Omental fat pad (tissue), 3 donors: ENCODE measurements at regions not wholly inside any gene's neighbourhood (a gene's known extent, or its start where the extent isn't known, plus 50 kb on each side); places are given as distances from the start of the nearest gene placed in this dataset.

ENCODE experiments used
- ATAC-seq: fragments of 150-250 bp; one replicate; pipeline ENCODE4 v1.9.1; 2016; ENCODE audit warnings: mild to moderate bottlenecking, moderate library complexity; ENCODE audit not compliant: low FRiP score
- DNase-seq: peaks from one replicate; pipeline ENCODE4 v3.0.0-alpha.2; 2019; ENCODE audit warnings: low spot score
- TF ChIP-seq, protein P1 (sequence below), 3 donors: fragments of 450-650 bp; IDR thresholded peaks; one replicate each; pipeline ENCODE4 v1.5.1; 2016 to 2017; ENCODE audit warnings: antibody characterized with exemption in 3 of 3, mild to moderate bottlenecking in 3 of 3, moderate library complexity in 2 of 3

DNA sequence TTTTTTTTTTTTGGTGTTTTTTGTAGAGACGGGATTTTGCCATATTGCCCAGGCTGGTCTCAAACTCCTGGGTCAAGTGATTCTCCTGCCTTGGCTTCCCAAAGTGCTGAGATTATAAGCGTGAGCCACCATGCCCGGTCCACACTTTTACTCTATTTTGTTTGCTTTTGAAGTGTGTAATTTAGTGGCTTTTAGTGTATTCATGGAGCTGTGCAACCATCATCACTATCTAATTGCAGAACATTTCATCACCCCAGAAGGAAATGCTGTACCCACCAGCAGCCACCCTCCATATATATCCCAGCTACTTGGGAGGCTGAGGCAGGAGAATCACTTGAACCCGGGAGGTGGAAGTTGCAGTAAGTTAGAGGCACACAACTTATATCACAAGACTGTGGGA is 136.9 kb upstream of the ERRFI1 start:
- no peak for ATAC-seq
- no peak for DNase-seq
- TF ChIP-seq, protein P1, sequence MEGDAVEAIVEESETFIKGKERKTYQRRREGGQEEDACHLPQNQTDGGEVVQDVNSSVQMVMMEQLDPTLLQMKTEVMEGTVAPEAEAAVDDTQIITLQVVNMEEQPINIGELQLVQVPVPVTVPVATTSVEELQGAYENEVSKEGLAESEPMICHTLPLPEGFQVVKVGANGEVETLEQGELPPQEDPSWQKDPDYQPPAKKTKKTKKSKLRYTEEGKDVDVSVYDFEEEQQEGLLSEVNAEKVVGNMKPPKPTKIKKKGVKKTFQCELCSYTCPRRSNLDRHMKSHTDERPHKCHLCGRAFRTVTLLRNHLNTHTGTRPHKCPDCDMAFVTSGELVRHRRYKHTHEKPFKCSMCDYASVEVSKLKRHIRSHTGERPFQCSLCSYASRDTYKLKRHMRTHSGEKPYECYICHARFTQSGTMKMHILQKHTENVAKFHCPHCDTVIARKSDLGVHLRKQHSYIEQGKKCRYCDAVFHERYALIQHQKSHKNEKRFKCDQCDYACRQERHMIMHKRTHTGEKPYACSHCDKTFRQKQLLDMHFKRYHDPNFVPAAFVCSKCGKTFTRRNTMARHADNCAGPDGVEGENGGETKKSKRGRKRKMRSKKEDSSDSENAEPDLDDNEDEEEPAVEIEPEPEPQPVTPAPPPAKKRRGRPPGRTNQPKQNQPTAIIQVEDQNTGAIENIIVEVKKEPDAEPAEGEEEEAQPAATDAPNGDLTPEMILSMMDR (IDR thresholded peaks at IDR 0.05): no peak

DNA sequence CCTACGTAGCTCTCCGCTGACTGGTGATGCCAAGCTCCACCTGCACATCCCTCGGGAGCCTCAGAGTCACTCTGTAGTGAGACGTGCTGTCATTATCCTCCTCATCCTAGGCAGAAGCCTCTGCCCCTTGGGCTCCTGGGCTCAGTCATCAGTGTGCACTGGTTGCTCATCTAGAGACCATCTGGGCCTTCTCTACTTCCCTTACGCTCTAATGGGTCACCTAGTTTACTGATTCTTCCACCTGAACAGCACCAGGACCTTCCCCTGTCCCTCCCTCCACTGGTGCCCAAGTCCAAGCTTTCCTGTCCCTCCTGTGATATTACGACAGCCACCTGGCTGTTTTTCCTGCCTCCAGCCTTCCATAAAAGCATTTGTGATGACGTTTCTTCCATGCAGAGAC is 136.1 kb upstream of the ERRFI1 start:
- DNase-seq (no peak), ATAC-seq (no peak)
- TF ChIP-seq, protein P1 (IDR thresholded peaks at IDR 0.05): no peak

DNA sequence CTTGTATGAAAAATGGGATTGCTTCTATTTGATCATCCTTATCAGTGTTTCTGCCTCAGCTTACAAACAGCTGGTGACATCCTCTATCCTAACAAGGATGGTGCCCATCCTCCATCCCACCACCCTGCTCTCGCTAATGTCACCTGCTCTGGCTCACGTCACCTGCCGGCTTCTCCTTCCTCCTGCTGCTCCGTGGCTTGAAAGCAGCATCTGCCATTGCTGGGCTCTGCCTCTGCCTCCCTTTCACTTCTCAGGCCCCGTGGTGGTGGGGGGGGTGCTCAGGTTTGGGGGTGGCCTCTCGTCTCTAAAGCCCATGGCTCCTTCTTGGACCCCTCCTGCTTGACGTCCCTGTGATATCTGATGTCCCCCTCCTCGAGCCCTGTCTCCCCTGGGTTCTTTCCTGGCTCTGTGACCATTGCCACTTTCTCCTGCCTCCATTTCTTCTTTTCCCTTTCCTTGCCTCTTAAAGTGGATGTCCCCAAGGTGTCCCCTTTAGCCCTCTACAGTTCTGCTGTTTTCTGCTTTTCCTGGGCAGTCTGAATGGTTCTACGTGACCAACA is 135.5 kb upstream of the ERRFI1 start:
- TF ChIP-seq, protein P1 (IDR thresholded peaks at IDR 0.05): no peak
- ATAC-seq: no peak
- DNase-seq: no peak

DNA sequence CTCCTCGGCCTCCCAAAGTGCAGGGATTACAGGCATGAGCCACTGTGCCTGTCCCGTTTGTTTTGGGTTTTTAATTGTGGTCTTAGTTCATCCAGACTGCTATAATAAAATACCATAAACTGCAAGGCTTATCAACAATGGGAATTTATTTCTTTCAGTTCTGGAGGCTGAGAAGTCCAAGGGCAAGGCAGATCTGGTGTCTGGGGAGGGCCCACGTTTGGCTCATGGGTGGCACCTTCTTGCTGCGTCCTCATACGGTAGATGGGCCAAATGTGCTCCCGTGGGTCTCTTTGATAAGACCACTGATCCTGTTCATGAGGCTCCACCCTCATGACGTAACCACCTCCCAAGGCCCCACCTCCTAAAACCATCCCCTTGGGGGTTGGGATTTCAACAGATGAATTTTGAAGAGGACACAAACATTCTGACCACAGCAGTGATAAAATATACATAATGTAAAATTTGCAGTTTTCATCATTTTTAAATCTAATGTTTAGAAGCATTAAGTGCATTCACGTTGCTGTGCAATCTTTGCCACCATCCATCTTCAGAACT is 133.4 kb upstream of the ERRFI1 start:
- TF ChIP-seq, protein P1 (IDR thresholded peaks at IDR 0.05): no peak

DNA sequence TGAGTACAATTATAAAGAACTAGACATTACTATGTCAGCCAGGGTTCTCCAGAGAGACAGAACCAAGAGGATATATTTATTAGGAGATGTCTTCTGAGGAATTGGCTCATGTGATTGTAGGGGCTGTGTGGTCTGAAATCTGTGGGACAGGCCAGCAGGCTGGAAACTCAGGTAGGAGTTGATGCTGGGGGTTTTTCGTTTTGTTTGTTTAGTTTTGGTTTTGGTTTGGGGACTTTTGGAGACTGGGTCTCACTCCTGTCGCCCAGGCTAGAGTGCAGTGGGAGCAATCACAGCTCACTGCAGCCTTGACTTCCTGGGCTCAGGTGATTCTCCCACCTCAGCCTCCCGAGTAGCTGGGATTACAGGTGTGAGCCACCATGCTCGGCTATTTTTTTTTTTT is 132.9 kb upstream of the ERRFI1 start:
- DNase-seq (no peak), ATAC-seq (no peak)
- TF ChIP-seq, protein P1 (IDR thresholded peaks at IDR 0.05): no peak

More for the DNA sequence above, 133.4 kb upstream of the ERRFI1 start:
- ATAC-seq: no peak
- no peak for DNase-seq

DNA sequence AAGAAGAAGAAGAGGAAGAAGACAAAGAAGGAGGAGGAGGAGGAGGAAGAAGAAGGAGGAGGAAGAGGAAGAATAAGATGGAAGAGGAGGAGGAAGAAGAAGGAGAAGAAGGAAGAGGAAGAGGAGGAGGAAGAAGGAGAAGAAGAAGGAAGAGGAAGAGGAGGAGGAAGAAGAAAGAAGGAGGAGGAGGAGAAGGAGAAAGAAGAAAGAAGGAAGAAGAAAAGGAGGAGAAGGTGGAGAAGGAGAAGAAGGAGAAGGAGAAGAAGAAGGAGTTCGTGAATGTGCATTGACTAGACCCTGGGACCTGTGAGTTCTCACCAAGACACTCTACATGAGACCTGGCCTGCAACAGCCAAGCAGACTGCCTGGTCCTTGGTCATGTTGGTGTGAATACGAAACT is 131.7 kb upstream of the ERRFI1 start:
- no peak for DNase-seq
- TF ChIP-seq, protein P1 (IDR thresholded peaks at IDR 0.05): no peak
- no peak for ATAC-seq

DNA sequence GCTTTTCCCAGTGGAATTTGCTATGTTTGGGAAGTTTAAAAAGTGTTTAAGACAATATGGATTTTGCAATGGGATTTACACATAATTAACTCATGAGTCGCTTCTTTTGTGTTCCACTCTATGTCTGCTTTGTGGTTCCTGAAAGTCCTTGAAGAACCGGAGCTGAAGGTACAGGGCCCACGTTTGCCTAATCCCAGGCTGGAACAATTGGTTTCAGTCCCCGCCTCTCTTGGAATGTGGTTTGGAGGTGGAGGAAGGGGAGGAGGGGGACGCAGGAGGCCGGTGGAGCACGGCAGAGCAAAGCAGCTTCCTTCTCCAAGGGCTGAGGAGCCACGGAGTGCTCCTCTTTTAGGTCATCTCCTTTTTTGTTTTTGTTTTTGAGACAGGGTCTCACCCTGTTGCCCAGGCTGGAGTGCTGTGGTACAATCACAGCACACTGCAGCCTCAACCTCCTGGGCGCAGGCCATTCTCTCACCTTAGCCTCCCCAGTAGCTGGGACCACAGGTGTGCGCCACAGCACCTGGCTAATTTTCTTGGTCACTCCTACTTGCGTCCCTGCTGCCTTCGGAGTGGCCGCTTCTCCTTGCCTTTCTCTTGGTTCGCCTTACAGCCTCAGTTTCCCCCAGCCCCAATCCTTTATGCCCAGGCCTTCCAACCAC is 129.5 kb upstream of the ERRFI1 start:
- TF ChIP-seq, protein P1 (IDR thresholded peaks at IDR 0.05): no peak
- DNase-seq: no peak
- ATAC-seq: no peak
